GM18870 (cell line): ENCODE measurements at regions not wholly inside any gene's neighbourhood (a gene's known extent, or its start where the extent isn't known, plus 50 kb on each side); places are given as distances from the start of the nearest gene placed in this dataset.
"Not testable (repeated sequence)": the region's sequence is repeated elsewhere in the genome, so short reads cannot be mapped to it uniquely, and the experiment has no call there.

ENCODE experiments used
- ATAC-seq: cut with Tn5 transposase; IDR thresholded peaks from one replicate; pipeline ENCODE4 v1.9.1; 2021; ENCODE audit warnings: moderate library complexity; ENCODE audit not compliant: unreplicated experiment

DNA sequence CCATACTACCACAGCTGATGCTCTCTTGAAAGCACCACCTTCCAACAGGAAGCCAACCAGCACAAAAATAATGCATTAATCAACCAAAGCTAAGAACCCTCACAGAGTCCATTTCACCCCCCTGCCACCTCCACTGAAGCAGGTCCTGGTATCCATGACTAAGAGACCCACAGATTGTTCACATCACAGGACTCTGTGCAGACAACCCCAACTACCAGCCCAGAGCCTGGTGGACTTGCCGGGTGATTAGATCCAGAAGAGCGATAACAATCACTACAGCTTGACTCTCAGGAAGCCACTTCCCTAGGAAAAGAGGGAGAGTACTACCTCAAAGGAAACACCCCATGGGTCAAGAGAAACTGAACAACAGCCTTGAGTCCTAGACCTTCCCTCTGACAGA lies 528.1 kb downstream of the KIF20B start:
- ATAC-seq, result no peak

GRCh38 chr10:90233805-90234204 lies 532.4 kb downstream of the KIF20B start:
- not testable (repeated sequence) for ATAC-seq

DNA sequence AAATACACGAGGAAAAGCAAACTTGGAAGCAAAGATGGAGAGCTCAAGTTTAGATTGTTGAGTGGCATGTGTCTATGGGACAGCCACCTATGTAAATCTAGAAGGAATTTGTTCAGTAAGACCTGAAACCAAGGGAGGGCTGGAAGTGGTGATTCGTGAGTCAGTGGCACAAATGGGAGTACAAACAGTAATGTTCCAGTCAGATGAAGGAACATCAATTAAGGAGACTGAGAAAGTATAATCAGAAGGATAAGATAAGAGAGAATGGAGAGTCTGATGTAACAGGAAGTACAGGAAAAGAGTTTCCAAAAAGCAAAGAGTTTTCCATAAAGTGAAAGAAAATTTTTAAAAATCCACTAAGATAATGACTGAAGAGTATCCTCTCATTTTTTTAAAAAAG lies 544.2 kb downstream of the KIF20B start:
- ATAC-seq, result no peak

- ATAC-seq, result not testable (repeated sequence)
Measured at GRCh38 chr10:90250784-90251183, 549.4 kb downstream of the KIF20B start.

GRCh38 chr10:90269699-90270098 lies 568.3 kb downstream of the KIF20B start:
- ATAC-seq, result no peak

DNA sequence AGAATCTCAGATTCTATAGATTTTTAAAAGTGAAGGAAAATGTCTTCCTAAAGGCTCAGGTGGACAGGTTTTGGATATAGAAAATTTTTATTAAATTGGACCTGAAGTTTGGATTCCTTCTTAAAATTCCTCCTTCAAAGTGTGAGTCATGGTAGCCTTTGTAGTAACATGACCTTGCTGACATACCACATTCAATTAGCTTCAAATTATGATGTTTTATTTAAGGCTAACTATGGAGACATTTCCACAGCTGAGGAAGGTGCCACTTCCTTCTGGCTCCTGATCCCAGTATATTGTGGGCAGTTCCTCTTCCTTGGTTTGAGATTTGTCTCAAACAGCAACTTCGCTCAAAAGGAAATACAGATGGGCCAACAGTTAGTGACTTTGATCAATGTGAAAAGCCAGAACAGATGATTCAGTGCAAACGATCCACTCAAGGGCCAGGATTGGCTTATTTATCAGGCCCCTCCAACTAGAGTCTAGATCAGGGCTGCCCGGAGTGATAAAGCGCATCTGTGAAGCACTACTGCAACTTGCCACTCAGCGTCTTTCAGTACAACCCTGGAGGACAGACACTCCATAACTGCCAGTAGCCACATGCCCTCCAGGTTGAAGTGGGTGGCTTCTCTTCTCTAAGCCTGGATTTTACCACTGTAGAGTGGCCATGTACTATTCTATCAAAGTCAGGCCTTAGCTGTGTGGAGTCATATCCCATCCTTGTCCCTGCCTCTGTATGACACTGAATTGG lies 573.5 kb downstream of the KIF20B start:
- ATAC-seq, result no peak

DNA sequence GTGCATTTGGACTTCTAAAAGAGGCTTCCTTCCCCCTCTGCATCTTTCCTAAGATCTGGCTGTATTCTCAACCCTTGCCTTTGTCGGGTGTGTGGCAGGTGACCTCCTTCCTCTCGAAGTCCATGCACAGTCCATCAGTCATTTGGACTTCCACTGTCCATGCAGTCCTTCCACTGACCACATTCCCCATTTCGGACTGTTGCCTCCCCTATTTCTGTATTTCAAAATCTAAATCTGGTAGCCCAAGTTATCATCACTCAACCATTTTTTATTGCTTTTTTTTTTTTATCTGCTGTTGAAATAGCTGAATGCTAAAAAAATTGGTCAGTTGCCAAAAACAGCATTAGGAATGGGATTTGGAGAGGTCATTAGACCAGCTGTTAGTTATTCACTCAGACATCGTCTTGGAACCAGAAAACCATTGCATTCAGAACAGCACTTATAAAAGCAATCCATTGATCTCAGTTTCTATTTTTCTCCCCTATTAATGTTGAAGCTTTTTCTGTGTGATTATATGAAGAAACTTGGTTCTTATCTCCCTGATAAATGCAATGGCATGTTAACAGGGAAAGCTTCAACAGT lies 575.6 kb downstream of the KIF20B start:
- no peak for ATAC-seq

DNA sequence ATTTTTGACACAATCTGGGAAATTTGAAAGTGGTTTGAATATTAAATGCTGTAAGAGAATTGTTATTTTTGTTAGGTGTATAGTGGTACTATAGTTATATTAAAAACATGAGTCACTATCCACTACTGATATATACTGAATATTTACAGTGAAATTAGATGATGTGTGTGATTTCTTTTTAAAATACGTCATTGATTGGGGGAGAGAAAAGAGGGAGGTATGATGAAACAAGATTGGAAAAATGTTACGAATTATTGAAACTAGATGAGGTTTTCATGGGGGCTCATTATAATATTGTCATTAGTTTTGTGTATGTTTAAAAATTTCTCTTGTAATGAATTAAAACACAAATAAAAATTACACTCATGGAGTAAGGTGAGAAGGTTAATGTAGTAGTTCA lies 571.4 kb downstream of the HTR7 start:
- no peak for ATAC-seq

DNA sequence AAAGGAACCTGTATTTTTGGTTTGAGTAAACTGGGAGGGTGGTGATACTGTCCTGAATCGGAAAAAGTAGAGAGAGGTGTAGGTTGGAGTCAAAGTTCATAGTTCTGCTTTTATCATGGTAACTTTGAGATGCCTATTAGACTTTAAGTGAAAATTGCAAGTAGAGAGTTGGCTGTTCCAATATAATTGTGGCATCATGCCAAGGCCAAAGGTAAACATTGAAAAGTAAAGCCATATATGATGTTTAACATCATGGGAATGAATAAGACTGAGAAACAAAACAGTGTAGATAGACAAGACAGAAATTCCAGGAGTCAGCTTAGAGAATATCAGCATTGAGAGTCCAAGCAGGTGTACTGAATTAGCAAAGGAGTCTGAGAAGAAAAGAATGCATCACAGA lies 570.9 kb downstream of the HTR7 start:
- ATAC-seq, result no peak

- no peak for ATAC-seq
Measured at GRCh38 chr10:90288391-90288933, 569.4 kb downstream of the HTR7 start.

GRCh38 chr10:90289037-90289436 lies 568.8 kb downstream of the HTR7 start:
- ATAC-seq, result no peak

GRCh38 chr10:90293616-90294015 lies 564.2 kb downstream of the HTR7 start:
- ATAC-seq, result no peak

DNA sequence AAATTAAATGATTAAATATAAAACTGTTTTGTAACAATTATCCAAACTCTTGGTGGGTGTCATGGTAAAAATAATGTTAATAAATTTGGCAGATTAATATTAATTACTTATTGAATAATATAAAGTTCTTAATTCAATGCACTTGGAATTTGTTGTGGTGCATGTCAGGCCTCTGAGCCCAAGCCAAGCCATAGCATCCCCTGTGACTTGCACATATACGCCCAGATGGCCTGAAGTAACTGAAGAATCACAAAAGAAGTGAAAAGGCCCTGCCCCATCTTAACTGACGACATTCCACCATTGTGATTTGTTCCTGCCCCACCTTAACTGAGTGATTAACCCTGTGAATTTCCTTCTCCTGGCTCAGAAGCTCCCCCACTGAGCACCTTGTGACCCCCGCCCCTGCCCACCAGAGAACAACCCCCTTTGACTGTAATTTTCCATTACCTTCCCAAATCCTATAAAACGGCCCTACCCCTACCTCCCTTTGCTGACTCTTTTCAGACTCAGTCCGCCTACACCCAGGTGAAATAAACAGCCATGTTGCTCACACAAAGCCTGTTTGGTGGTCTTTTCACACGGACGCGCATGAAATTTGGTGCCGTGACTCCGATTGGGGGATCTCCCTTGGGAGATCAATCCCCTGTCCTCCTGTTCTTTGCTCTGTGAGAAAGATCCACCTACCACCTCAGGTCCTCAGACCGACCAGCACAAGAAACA lies 562.9 kb downstream of the HTR7 start:
- not testable (repeated sequence) for ATAC-seq

GRCh38 chr10:90302031-90302430 lies 555.8 kb downstream of the HTR7 start:
- not testable (repeated sequence) for ATAC-seq

DNA sequence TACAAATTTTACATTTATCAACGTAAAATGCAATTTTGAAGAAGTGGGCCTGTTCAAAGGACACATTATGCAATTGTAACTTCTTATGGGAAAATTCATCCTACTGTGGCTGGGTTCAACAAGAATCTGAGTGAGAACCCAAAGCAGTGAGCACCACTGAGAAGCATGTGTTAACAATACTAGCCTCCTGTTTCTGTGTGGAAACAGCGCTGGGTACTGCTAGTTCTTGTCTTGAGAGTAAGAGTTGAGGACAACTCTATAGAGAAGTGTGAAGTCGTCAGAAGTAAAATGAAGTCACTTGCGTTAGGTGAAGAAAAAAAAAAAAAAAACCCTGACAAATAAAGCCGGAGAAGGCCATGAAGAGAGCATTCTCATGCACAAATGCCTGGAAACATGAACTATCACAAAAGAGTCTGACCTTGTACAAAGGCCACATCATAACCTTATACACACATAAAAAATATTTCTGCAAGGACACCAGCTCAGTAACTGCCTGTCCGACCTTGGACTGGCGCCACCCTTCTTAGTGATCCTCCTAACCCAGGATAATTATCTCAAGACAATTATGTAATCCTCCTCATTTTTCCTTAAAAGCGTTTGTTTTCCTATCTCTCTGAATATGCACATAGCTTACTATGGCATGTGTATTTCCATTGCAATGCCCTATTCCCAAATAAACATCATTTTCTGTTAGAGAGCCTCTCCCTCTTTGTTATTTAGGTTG lies 554.9 kb downstream of the HTR7 start:
- ATAC-seq, result no peak

GRCh38 chr10:90304533-90304932 lies 553.3 kb downstream of the HTR7 start:
- no peak for ATAC-seq

- ATAC-seq, result no peak
Measured at GRCh38 chr10:90306187-90306586, 551.7 kb downstream of the HTR7 start.

- no peak for ATAC-seq
Measured at GRCh38 chr10:90308223-90308622, 549.6 kb downstream of the HTR7 start.

GRCh38 chr10:90313576-90314325 lies 544.1 kb downstream of the HTR7 start:
- no peak for ATAC-seq

GRCh38 chr10:90314718-90315117 lies 543.1 kb downstream of the HTR7 start:
- no peak for ATAC-seq
